IPS-20b (cell line): ENCODE measurements at regions not wholly inside any gene's neighbourhood (a gene's known extent, or its start where the extent isn't known, plus 50 kb on each side); places are given as distances from the start of the nearest gene placed in this dataset.

Experiments
- H3K27ac ChIP-seq: one replicate; pipeline ENCODE4 v1.5.1; 2013; ENCODE audit warnings: low read length
- H3K27me3 ChIP-seq: 2 replicates; pipeline ENCODE4 v1.6.1; 2013; ENCODE audit warnings: mild to moderate bottlenecking, low read length, inconsistent platforms; ENCODE audit not compliant: insufficient read depth
- H3K36me3 ChIP-seq: 2 replicates; pipeline ENCODE4 v1.6.1; 2013; ENCODE audit warnings: low read depth, mild to moderate bottlenecking, inconsistent platforms, low read length, moderate library complexity; ENCODE audit not compliant: insufficient read depth
- H3K4me1 ChIP-seq: 2 replicates; pipeline ENCODE4 v1.6.1; 2013; ENCODE audit warnings: mild to moderate bottlenecking, control low read depth, inconsistent platforms, low read length, moderate library complexity; ENCODE audit not compliant: insufficient read depth
- H3K4me3 ChIP-seq: 2 replicates; pipeline ENCODE4 v1.5.1; 2013; ENCODE audit warnings: mild to moderate bottlenecking, low read length, inconsistent platforms
- H3K9ac ChIP-seq: 2 replicates; pipeline ENCODE4 v1.6.1; 2013; ENCODE audit warnings: low read depth, mild to moderate bottlenecking, inconsistent platforms, low read length, moderate library complexity
- H3K9me3 ChIP-seq: 2 replicates; pipeline ENCODE4 v1.6.1; 2013; ENCODE audit warnings: mild to moderate bottlenecking, low read depth, low read length, inconsistent platforms; ENCODE audit not compliant: insufficient read depth

GRCh38 chr1:115462566-115463076 is 124.6 kb upstream of the NGF start:
- Histone ChIP-seq H3K27ac (no peak overlapping the region), H3K9ac (no peak overlapping the region), H3K27me3 (no peaks in the 10 kb centered on the region), H3K9me3 (no peaks in the 10 kb centered on the region), H3K36me3 (no peaks in the 10 kb centered on the region), H3K4me1 (no peaks in the 10 kb centered on the region), H3K4me3 (no peak overlapping the region)

DNA sequence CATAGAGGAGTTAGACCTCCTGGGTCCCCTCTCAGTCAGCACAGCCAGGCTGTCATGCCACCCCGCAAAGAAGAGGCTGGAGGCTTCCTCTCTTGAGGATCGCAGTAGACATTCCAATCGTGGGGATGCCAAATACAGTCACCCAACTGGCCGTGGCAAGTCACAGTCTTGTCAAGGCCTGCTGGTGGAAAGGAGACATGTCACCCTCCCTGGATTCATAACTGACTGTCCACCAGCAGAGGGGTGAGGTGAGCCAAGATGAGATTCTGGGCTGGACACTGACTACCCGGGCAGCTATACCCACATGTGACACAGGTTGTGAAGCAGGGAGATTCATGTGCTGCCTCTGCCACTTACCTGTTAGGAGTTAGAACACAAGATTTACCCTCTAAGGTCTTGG is 123.5 kb upstream of the NGF start:
- no peak overlapping the region for H3K4me3 ChIP-seq

DNA sequence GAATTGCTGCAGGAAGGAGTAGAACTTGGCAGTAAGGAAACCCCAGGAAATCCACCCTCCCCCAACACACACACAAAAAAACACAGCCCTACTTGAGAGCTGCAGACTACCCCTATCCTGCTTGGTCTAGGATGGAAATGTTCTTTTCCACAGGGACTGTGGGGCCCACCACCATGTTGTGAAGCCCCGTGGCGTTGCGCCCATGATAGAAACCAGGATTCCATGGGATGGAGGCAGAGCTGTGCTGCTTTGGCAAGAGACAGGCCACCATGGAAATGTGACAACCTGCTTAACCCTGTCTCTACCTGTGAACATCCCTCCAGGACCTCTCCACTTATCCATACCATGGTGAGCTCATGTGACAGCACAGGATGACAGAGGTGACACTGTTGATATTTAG is 121.1 kb upstream of the NGF start:
- H3K9me3 ChIP-seq = no peaks in the 10 kb centered on the region
- no peak overlapping the region for H3K27ac ChIP-seq
- no peaks in the 10 kb centered on the region for H3K36me3 ChIP-seq
- H3K27me3 ChIP-seq = no peaks in the 10 kb centered on the region; the same call in 1 of the 2 replicates
- no peaks in the 10 kb centered on the region for H3K4me1 ChIP-seq
- no peak overlapping the region for H3K9ac ChIP-seq
- H3K4me3 ChIP-seq = no peak overlapping the region

More for the DNA sequence above, 123.5 kb upstream of the NGF start:
- Histone ChIP-seq H3K36me3 (no peaks in the 10 kb centered on the region), H3K9ac (no peak overlapping the region), H3K27ac (no peak overlapping the region), H3K9me3 (no peaks in the 10 kb centered on the region), H3K27me3 (no peaks in the 10 kb centered on the region), H3K4me1 (no peaks in the 10 kb centered on the region)

- Histone ChIP-seq H3K27me3 (no peaks in the 10 kb centered on the region; the same call in 1 of the 2 replicates), H3K36me3 (no peaks in the 10 kb centered on the region), H3K4me3 (no peak overlapping the region), H3K27ac (no peak overlapping the region), H3K9me3 (no peaks in the 10 kb centered on the region), H3K4me1 (no peaks in the 10 kb centered on the region), H3K9ac (no peak overlapping the region)
Measured at GRCh38 chr1:115458426-115459114, 120.5 kb upstream of the NGF start.

- no peaks in the 10 kb centered on the region for H3K4me1 ChIP-seq
- no peak overlapping the region for H3K27ac ChIP-seq
- no peak overlapping the region for H3K9ac ChIP-seq
- H3K36me3 ChIP-seq = no peaks in the 10 kb centered on the region
- no peak overlapping the region for H3K4me3 ChIP-seq
- H3K27me3 ChIP-seq = no peaks in the 10 kb centered on the region; the same call in 1 of the 2 replicates
- no peaks in the 10 kb centered on the region for H3K9me3 ChIP-seq
Measured at GRCh38 chr1:115457289-115457688, 119.2 kb upstream of the NGF start.

DNA sequence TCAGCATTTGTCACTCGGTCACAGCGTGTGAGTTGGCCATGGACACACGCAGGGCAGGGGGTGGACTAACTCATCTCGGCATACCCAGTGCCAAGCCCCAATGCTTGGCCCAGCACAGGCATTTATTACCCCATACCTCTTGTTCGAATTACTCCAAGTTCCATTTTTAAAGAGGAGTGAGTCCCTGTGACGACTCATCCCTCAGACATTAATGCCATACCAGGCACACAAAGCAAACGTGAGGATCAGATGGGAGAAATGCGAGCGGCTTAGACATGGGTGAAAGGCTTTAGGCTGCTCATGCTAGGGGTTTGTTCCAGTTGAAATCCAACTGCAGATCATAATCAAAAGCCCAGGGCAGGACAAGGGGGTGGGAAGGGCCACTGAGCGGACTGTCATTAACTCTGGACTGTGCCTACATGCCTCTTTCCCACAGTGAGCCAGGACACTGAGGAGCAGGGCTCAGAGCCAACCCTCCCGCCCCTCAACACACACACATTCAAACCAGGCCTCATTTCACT is 118.5 kb upstream of the NGF start:
- Histone ChIP-seq H3K4me1 (no peaks in the 10 kb centered on the region), H3K27ac (no peak overlapping the region), H3K9me3 (no peaks in the 10 kb centered on the region), H3K27me3 (no peaks in the 10 kb centered on the region; the same call in 1 of the 2 replicates), H3K9ac (no peak overlapping the region), H3K4me3 (no peak overlapping the region), H3K36me3 (no peaks in the 10 kb centered on the region)

- Histone ChIP-seq H3K27me3 (no peaks in the 10 kb centered on the region; the same call in 1 of the 2 replicates), H3K4me1 (no peaks in the 10 kb centered on the region), H3K9ac (no peak overlapping the region), H3K27ac (no peak overlapping the region), H3K4me3 (no peak overlapping the region), H3K9me3 (no peaks in the 10 kb centered on the region), H3K36me3 (no peaks in the 10 kb centered on the region)
Measured at GRCh38 chr1:115454837-115455511, 116.9 kb upstream of the NGF start.

DNA sequence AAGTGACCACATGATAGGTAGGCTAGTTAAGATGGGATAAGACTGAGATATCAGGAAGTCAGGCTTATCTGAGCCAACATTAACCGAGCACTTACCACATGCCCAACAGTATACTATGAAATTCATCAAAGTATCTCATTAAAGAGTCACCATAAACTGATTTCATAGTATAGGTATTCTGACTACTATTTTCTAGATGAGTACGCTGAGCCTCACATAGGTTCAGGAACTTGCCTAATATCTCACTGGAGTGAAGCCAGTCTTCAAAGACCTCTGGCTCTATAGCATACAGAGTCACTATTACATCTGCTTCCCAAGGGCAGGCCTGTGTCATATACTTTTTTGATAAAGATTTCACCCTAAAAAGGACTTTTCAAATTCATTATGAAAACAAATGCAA is 115.6 kb upstream of the NGF start:
- H3K36me3 ChIP-seq = no peaks in the 10 kb centered on the region
- no peak overlapping the region for H3K4me3 ChIP-seq
- no peaks in the 10 kb centered on the region for H3K9me3 ChIP-seq
- H3K9ac ChIP-seq = no peak overlapping the region
- no peak overlapping the region for H3K27ac ChIP-seq
- H3K4me1 ChIP-seq = no peaks in the 10 kb centered on the region
- H3K27me3 ChIP-seq = no peaks in the 10 kb centered on the region; the same call in 1 of the 2 replicates

- H3K36me3 ChIP-seq = no peaks in the 10 kb centered on the region
- no peak overlapping the region for H3K9ac ChIP-seq
- H3K4me3 ChIP-seq = no peak overlapping the region
- no peaks in the 10 kb centered on the region for H3K4me1 ChIP-seq
- no peak overlapping the region for H3K27ac ChIP-seq
- H3K27me3 ChIP-seq = no peaks in the 10 kb centered on the region; the same call in 1 of the 2 replicates
- H3K9me3 ChIP-seq = no peaks in the 10 kb centered on the region
Measured at GRCh38 chr1:115452600-115453329, 114.7 kb upstream of the NGF start.

DNA sequence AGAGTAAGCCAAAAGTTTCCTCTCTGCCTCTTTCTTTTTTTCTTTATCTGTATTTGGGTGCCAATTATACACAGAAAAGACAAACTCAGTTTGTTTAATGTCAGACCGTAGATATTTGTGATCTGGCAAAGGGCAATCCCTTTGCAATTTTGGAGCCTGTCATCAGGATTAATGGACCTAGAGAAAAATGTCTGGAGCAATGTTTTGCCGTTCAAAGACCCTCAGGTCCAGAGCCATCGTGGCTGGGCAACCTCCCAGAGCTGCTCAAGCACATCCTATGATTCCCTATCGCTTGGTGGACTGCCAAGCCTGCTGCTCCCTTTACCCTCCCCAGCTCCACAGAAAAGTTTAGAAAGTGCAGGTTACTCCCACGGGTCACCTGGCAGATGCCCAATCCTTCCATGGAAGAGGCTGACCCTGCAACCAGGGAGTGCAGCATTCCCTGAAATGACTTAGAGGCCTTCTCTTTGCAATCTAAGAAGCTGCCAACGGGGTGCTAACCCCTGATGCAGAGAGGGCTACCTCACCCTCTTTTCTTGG is 112.5 kb upstream of the NGF start:
- no peak overlapping the region for H3K4me3 ChIP-seq
- H3K36me3 ChIP-seq = no peaks in the 10 kb centered on the region
- H3K9ac ChIP-seq = no peak overlapping the region
- no peaks in the 10 kb centered on the region for H3K4me1 ChIP-seq
- H3K27me3 ChIP-seq = no peaks in the 10 kb centered on the region
- no peaks in the 10 kb centered on the region for H3K9me3 ChIP-seq
- H3K27ac ChIP-seq = no peak overlapping the region

DNA sequence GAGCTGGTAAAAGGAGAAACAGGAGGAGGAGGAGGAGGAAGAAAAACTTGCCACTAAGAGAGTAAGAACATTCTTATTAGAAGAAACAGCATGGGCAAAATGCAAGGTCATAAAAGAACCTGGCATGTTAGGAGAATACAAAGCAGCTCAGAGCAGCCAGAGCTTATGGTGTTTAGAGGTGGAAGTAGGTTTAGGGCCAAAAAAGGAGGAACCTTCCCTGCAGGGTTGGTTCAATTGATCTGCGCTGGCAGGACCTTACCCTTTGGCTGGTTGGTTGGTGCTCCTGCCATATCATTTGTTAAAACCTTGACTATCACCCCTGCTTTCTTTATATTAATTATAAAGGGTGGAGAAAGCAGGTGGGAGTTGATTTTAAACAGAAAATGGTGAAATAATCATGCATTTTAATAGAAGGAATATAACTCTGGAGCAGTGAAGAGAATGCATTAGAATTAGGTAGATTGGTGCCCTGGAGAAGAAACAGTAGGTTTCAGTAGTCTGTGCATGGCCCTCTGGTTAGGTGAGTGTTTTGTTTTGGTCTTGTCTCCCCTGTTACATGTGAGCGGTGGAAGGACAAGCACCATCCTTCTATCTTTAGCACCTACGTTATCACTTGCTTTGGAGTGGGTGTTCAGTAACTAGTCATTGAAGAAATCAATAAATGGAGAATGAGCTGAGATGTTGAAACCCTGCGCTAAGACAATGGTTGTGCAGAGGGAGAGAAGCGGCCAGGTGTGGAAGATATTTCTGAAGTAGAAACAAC is 110.4 kb upstream of the NGF start:
- no peak overlapping the region for H3K4me3 ChIP-seq
- no peak overlapping the region for H3K27ac ChIP-seq
- no peaks in the 10 kb centered on the region for H3K36me3 ChIP-seq
- H3K4me1 ChIP-seq = no peaks in the 10 kb centered on the region
- no peaks in the 10 kb centered on the region for H3K9me3 ChIP-seq
- H3K9ac ChIP-seq = no peak overlapping the region
- H3K27me3 ChIP-seq = no peaks in the 10 kb centered on the region
